SW480 (cell line): ENCODE measurements at regions not wholly inside any gene's neighbourhood (a gene's known extent, or its start where the extent isn't known, plus 50 kb on each side); places are given as distances from the start of the nearest gene placed in this dataset.
"Not testable (repeated sequence)": the region's sequence is repeated elsewhere in the genome, so short reads cannot be mapped to it uniquely, and the experiment has no call there.

Experiments
- DNase-seq: peaks from one replicate; pipeline ENCODE4 v3.0.0-alpha.2; 2016; ENCODE audit warnings: low spot score

DNA sequence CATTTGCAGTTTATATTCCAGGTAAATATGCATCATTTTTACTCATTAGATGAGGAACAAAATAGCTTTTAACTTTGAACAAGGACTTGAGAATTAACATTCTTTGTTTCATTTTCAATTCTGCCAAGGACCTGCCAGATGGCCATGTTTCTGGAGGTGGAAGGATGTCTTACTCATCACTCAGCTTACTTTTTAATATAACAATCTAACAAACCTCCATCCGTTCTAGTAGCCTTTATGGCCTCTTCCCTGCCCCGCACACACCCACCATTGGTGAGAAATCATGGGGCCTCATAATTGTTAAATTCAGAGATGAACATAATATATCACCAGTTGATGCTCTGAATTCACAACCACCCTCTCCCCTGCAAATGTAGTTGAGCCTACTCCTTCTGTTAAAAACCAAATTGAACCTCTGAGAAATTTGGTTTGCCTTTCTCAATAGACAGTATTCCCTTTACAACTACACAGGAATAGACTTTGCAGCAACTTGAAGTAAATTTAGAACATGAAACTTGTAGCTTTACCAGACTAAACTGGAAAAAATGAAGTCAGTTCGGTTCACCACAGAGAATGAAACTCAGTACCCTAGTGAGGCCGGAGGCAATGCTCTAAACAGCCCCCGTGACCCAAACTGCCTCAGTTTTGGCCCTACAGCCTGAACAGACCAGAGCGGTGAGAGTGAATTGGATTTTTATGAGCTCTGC, 50.1 kb upstream of the ACSL4 start:
- no peak for DNase-seq

DNA sequence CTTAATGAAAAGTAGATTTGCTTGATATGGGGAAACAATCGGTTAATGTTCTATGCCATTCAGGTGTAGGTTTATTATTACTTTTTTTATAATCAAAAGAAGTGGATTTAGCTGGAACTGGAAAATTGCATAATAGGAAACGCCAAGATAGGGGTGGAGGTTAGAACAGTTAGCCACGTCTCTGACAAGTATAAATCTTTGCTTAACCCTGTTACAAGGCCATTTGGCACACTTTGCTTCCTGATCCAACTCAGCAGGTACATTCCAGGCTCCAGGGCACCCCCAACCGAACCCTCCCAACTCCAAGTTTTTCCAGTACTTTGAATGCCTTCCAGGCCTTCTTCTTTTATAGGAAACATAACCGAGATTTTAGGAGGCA, 50.6 kb upstream of the ACSL4 start:
- DNase-seq = no peak

DNA sequence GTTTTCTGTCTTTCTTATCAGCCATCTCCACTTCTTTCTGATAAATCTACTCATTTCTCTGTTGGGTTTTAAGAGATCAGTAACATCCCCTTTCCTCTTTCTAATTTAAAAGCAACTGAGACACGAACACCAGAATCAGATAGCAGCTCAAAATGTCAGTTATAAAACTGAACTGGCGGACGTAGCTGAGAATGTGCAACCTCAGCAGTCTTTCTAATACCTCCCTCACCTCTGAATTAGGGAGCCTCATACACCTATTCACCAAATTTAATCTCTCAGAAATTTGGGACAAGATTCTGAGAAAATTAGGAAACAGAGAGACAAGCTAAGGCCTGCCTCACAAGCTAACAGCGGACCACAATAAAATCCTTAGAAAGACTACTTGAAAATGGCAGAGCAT, 52.0 kb upstream of the ACSL4 start:
- no peak for DNase-seq

DNA sequence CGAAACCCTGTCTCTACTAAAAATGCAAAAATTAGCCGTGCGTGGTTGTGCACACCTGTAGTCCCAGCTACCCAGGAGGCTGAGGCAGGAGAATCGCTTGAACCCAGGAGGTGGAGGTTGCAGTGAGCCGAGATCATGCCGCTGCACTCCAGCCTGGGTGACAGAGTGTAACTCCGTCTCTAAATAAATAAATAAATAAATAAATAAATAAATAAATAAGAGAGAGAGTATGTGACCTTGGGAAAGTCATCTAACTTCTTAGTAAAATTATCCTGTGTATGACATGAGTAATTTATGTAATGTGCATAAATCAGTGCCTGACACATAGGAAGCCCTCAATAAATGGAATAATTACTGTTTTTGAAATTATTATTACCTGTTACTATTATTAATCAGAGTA, 57.5 kb upstream of the ACSL4 start:
- not testable (repeated sequence) for DNase-seq

DNA sequence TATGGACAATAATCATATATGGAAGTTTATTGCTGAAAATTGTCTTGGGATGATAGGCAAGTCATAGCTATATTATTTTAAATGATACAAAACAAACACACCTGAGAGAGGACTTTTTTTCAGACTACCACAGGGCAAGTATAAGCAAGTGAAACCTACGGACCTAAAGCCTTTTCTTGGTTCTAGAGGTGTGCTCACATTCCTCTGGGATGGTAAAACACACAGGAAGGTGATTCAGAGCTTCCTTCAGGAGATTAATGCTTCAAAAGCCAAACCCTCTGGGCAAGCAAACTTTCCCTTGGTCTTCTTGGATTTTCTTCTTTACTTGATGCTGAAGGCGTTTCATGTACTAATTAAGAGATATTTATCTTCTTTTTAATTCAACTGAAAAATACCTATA, 60.1 kb upstream of the ACSL4 start:
- no peak for DNase-seq

DNA sequence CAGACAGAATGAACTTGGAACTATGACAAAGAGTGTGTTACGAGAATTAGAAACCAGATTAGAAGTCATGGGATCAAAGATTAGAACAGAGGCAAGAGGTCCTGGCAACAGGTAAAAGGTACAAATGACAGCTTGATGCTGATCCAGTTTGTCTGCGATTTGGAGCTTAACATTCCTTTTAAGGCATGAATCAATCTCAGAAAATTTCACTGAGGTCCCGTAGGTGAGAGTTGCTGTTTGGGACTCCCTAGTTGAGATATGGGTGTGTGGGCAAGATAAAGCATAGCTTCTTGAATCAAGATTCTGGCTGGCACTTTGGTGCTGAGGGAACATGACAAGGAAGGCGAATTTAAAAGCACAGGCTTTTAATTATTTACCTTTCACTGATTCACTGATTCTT, 62.6 kb upstream of the ACSL4 start:
- no peak for DNase-seq

DNA sequence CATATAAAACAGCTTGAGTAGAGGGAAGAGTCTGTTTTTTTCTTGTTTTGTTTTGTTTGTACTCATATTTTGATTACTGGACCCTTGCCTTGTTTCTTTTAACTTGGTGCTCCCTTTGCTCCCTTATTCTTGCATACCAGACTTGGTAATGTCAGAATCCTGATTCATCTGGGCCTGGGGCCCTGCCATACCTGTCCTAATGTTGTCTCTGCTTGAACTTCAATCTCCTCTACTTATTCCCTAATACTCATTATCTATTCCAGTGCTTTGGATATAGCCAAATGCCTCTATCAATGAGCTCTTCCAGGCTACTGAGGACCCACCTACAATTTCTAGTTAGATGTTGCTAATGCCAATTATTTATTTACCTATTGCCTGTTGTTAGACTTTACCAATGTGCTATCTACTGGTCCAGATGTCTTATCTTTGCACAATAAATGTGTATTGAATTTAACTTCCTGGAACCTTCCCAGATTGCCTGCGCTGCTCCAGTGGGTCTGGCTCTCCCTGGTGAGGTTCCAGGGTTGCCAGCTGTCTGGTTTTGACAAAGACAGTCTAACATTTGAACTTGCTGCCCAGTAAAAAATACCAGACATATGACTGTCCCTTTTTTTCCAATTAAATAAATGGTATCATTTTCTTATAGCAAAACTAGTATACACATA, 64.4 kb upstream of the ACSL4 start:
- no peak for DNase-seq

DNA sequence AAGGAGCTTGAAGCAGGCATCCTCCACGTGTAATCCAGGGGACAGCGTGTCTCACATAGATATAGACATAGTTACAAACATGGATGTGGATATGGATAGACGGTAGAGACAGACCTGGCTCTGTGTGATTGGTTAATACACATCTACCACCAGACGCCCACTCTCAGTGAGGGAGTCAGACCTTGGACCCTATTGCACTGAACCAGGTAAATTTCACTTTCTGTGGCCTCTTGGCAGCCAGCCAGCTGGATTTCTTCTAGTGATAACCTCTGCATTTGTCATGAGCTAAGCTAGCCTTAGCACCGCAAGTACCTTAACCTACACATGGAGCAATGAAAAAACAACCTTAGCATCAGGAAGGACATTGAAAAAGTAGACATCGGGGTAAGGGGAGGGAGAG, 79.2 kb upstream of the ACSL4 start:
- DNase-seq = no peak

DNA sequence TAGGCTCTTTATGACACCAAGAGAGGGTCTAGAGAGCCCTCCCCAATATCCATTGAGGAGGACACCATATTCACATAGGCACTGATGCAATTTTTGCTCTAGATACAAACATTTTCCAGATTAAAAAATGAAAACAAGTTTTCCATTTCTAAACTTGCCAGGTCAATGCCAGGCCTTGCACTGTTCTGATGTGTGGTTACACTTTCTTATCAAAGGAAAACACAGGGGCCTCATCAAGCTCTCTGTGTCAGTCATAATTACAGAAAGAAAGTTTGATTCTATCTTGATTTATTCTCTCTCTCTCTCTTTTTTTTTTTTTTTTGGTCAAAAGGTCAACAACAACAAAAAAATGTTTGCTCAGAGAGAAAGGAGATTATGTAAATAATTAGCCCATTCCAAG, 80.2 kb upstream of the ACSL4 start:
- no peak for DNase-seq

DNA sequence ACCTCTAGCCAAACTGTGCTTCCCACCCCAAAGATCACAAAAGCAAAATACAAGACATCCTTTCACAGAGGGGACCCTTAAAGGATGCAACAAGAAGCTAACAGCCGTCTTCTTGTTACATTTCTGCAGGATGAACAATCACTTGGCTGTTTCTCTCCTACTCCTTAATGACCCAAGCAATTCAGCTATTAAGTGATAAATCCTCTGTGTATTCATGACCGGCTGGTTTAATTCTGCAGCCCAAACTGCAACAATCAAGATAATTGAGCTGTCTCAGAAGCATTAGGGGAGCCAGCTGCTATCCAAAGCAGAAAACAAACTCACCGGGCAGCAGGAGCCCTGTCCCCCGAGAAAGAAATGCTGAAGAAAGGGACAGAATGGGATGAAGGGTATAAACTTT, 85.9 kb upstream of the ACSL4 start:
- DNase-seq = no peak

DNA sequence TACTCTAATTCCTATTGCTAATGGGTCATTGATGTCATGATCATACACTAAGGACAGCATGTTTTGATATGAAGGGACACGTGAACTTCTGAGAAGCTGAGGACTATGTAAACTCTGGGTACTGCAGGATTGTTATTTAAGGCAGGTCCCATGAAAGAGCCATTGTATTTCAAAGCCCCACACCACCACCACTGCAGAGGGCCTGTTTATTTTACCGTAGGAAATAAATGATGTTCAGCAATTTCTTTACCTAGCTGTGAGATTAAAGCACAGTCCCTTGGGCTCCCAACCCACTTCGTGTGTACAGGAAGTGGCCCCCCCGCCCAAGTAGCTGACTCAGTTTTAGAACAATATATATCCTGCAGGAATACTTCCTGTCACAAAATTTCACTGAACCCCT, 89.8 kb upstream of the ACSL4 start:
- DNase-seq = peak; percentile 58

DNA sequence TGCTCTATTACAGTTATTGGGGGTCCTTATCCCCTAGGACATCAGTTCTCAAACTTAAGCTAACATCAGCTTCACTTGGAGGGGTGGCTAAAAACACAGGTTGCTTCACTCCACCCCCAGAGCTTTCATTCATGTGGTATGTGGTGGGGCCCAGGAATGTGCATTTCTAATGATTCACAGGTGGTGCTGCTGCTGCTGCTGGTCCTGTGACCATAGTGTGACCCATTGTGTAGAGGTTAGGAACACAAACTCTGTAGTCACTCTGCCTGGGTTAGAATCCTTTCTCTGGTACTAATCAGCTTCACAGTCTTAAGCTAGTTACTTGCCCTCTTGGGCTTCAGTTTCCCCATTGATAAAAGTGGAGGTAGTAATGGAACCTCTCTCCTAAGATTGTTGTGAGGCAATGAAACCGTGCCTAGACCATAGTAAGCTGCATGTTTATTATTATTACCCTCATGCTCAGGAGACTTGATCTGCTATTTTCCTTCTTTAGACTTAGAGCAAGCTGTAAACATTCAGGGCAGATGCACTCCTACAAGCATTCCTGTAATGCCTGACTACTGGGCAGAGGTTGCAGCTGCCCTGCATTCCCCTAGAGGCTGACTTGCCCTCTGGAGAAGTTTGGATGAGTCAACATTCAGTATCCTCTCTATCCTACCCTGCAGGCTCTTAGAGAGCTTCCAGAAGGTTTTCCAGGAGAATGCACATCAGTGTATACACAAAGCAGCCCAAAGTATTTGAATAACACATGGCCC, 94.1 kb upstream of the ACSL4 start:
- DNase-seq = peak; percentile 57

DNA sequence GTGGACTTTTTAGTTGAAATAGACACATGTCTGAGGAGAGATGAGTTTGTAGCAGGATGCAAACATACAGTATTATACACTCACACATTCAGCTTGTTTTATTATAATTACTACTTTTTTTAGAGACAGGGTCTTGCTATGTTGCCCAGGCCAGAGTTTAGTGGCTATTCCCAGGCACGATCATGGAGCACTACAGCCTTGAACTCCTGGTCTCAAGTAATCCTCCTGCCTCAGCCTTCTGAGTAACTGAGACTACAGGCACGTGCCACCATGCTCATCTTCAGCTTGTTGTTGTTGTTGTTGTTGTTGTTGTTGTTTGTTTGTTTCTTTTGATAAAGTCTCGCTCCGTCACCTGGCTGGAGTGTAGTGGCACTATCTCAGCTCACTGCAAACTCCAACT, 94.7 kb upstream of the ACSL4 start:
- no peak for DNase-seq

DNA sequence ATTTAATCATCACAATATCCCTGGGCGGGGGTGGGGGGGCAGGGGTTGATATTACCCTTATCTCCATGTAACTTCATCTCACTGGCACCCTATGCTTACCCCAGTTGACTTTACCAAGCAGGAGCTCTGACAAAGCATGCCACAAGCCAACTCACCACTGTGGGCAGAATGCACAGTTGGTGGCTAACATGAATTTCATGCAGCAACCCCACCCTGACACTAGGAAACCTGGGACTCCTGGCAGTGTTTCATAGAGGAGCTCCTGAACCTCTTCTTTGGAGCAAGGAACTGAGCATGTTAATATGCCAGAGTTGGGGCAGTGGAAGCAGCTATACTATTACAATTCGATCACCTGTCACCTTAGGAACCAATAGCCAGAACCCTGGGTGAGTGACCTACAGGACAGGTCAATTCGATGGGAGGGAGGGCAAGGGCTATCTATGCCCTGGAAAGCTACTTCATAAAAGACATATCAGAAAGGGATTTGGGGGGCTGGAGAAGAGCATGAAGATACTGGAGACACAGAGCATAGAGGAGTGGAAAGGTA, 97.2 kb upstream of the ACSL4 start:
- no peak for DNase-seq

DNA sequence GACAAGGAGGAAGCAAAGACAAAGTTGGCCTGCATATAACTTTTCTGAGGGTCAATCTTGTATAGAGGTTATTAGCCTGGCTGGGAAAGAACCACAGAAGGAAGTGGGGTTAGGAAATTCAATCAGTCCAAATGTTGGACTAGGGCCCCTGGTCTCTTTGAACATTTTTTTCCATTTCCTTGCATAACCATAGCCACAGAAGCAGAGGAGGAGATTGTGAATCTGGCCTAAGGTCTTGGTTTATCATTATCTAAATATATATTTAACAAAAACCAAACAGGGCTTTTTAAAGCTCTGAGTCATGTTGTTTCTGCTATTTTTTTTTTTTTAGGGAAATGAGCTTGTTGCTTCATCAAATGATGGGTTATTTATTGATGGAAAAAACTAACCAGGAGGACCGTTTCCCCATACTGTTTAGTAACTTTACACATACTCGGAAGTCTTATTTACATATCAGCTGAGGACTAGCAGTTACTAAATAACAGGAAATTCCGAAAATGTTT, 97.7 kb upstream of the ACSL4 start:
- no peak for DNase-seq

DNA sequence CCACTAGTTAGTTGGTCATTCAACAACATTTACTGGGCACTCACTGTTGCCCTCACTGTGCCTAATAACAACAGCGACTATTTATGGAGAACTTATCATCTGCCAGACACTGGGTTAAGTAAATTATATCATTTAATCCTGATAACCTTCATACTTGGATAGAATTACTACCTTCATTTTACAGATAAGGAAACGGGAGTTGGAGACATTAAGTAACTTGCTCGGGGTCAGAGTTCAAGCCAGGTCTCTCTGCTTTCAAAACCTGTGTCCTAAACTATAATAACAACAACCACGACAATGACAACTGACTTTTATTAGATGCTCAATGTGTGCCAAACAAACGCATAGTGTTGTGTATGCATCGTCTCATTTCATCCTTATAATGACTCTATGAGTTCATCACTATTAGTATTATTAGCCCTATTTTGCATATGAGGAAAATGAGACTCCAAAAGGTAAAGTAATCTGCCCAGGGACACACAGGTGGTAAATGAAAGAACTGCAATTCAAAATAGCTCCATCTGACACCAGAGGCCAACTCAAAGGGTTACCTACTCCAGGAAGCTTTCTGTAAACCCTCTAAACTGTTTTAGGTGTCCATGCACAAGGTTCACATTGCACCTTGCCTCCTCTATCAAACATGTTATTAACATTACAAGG, 98.4 kb upstream of the ACSL4 start:
- no peak for DNase-seq

DNA sequence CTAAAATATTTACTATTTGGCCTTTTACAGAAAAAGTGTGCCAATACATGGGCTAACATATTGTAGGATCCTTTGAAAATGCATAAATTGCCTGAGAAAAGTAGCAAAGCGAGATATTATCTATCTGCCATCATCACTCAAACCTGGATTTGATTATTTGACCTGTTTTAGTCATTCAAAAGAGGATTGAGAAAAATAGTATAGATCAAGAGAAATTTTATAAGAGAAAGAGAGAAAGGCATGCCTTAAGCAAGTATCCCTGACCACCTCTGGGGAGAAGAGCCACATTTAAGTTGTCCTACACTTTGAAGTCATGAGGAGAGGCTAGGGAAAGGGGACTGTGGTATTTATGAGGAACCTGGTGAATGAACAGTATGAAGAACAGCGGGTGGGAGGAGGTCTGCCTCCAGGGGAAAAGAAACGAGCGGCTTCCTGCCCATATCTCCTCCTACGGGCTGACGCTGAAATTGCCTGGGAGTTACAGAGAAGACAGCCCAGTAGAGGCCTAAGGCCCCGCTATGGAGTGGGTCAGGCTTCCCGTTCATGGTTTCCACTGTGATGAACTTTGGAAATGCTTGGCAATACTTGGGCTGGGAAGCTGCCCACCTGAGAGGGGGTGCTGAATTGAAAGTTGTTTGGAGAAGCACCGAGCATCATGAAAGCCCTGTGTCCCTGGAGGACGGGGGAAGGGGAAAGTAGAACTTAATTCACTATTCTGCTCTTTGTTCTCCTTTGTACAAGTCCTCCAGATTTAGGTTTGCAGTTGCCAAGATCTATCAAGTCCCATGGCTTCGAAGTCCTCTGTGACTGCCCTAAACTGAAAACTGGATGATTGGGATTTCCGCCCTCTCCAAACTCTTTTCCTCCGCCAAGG, 106.9 kb upstream of the ACSL4 start:
- peak; percentile 15 for DNase-seq

DNA sequence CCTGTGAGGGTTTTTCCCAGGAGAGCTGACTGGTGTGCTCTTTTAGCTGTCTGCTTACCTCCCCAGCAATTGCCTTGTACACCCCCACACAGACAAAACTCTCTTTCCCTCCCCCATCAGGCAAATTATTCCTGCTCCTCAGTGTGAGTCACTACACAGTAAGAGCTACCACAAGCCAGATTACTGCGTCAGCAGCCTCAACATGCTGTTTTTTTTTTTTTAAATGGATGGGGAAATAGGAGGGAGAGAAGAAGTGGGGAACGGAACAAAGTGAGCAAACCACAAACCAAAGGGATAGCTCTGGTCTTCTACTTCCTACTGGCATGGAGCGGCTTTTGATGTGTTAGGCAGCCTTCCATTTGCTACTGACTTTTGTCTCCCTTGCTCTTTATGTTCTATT, 107.5 kb upstream of the ACSL4 start:
- peak; percentile 68 for DNase-seq

DNA sequence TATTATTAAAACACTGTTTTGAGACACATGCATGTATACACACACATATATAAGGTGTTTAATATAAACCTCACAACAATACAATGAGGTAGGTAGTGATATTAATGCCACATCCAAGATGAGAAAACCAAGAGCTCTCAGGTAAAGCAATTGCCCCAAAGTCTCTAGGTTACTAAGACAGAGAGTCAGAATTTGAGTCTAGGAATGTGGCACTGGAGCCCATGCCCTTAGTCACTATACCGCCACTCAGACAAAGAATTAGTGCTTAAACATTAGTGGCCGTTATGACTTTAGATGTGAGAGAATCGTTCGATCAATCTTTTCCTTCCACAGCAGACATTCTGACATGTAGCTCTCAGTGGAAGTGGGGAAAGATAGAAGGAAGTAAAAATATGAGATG, 108.2 kb upstream of the ACSL4 start:
- no peak for DNase-seq

DNA sequence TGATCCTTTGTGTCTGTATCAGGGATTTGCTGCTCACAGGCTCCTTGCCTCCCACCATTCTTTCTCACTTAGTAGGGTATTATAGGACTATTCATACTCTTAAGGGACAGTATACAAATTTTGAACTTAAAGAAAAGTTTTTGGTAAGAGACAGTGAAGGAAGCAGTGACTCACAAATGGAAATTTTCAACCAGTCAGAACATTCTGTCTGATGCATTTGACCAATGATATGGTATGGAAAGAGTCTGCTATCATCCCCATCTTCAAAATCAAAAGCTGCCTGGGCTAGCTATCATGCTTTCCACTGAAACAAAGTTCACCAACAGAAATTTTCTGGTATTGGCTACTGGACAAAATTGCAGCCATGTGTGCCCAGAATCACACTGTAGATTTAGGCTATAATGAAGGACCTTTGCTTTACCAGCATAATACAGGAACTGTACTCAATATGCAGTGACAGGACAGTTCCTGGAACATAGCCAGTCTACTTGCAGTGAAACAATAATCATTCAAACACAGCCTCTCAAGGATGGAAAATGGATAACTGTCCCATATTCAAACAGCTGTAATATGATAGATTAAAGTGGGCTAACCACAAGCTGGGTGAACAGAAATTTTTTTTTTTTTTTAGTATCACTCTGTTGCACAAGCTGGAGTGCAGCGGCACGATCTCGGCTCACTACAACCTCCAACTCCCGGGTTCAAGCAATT, 109.0 kb upstream of the ACSL4 start:
- DNase-seq = no peak

DNA sequence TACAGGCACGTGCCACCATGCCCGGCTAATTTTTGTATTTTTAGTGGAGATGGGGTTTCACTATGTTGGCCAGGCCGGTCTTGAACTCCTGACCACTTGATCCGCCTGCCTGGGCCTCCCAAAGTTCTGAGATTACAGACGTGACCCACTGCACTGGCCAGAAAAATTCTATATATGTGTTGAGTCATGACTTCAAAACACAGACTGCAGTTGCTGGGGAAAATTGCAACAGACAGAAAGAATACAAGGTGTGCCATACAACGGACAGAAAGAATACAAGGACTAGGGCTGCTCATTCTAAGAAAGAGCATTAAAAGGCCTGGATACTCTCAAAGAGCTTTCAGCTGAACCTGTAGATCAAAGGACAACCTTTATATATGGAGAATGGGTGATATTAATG, 109.6 kb upstream of the ACSL4 start:
- DNase-seq = no peak
